ENCODE measurements at regions not wholly inside any gene's neighbourhood (a gene's known extent, or its start where the extent isn't known, plus 50 kb on each side); places are given as distances from the start of the nearest gene placed in this dataset.

DNA sequence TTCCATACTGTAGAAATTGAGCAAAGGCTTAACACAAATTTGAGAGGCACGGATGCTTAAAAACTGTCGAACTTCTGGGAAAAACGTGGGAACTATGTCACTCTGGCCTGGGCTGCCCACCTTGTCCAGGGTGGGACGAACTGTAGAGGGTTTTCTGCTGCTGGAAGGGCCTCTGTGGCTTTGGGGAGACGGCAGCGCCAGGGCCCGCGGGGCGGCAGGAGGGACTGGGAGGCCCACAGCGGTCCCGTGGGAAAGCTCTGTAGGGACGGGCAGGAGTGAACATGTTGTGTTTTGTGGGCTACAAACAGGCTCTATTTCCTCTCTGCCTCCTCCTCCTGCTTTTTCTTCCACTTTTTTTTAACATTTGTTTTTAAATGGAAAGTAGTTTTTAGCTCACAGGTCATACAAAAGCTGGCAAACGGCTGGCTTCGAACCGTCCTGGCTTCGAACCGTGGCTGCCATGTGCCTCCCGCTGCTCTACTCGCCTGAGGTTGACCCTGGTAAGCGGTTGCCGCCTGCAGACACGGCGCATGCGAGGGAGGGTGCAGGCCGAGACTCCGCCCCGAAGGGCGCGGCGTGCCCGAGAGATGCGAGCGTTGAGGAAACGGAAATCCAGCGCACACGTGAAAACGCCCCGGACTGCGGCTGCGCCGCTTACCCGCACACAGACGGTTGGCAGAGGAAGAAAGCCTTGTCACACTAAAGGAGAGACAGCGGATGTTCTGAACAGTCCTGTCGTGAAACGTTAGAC is 382.3 kb upstream of the ZFP42 start:
- Histone ChIP-seq H3K4me1 (ENCODE audit: control insufficient read depth in 1 of 2, insufficient read depth in 2 of 2, low read length in 2 of 2) (no peaks in the 10 kb centered on the region), H3K9ac (ENCODE audit: low read depth in 1 of 2, low read length in 2 of 2) (no peak overlapping the region), H3K36me3 (ENCODE audit: control insufficient read depth in 1 of 2, insufficient read depth in 2 of 2, low read length in 2 of 2) (no peaks in the 10 kb centered on the region), H3K4me3 (ENCODE audit: low read depth in 1 of 2, low read length in 2 of 2) (no peak overlapping the region), H3K27me3 (ENCODE audit: control insufficient read depth in 1 of 2, insufficient read depth in 2 of 2, low read length in 2 of 2) (no peaks in the 10 kb centered on the region), H3K27ac (ENCODE audit: low read depth, low read length) (no peak overlapping the region), H3K9me3 (ENCODE audit: control insufficient read depth in 1 of 2, low read length in 2 of 2) (no peaks in the 10 kb centered on the region)

- Histone ChIP-seq H3K9ac (ENCODE audit: low read depth in 1 of 2, low read length in 2 of 2) (no peak overlapping the region), H3K4me3 (ENCODE audit: low read depth in 1 of 2, low read length in 2 of 2) (no peak overlapping the region), H3K27me3 (ENCODE audit: control insufficient read depth in 1 of 2, insufficient read depth in 2 of 2, low read length in 2 of 2) (no peaks in the 10 kb centered on the region), H3K4me1 (ENCODE audit: control insufficient read depth in 1 of 2, insufficient read depth in 2 of 2, low read length in 2 of 2) (no peaks in the 10 kb centered on the region), H3K27ac (ENCODE audit: low read depth, low read length) (no peak overlapping the region), H3K9me3 (ENCODE audit: control insufficient read depth in 1 of 2, low read length in 2 of 2) (no peaks in the 10 kb centered on the region), H3K36me3 (ENCODE audit: control insufficient read depth in 1 of 2, insufficient read depth in 2 of 2, low read length in 2 of 2) (no peaks in the 10 kb centered on the region)
Measured at GRCh38 chr4:187615972-187616371, 379.6 kb upstream of the ZFP42 start.

- H3K9ac ChIP-seq (ENCODE audit: low read depth in 1 of 2, low read length in 2 of 2) = no peak overlapping the region
- no peak overlapping the region for H3K27ac ChIP-seq (ENCODE audit: low read depth, low read length)
- no peaks in the 10 kb centered on the region for H3K9me3 ChIP-seq (ENCODE audit: control insufficient read depth in 1 of 2, low read length in 2 of 2)
- no peaks in the 10 kb centered on the region for H3K36me3 ChIP-seq (ENCODE audit: control insufficient read depth in 1 of 2, insufficient read depth in 2 of 2, low read length in 2 of 2)
- no peak overlapping the region for H3K4me3 ChIP-seq (ENCODE audit: low read depth in 1 of 2, low read length in 2 of 2)
- no peaks in the 10 kb centered on the region for H3K4me1 ChIP-seq (ENCODE audit: control insufficient read depth in 1 of 2, insufficient read depth in 2 of 2, low read length in 2 of 2)
- H3K27me3 ChIP-seq (ENCODE audit: control insufficient read depth in 1 of 2, insufficient read depth in 2 of 2, low read length in 2 of 2) = no peaks in the 10 kb centered on the region
Measured at GRCh38 chr4:187617113-187617512, 378.5 kb upstream of the ZFP42 start.

DNA sequence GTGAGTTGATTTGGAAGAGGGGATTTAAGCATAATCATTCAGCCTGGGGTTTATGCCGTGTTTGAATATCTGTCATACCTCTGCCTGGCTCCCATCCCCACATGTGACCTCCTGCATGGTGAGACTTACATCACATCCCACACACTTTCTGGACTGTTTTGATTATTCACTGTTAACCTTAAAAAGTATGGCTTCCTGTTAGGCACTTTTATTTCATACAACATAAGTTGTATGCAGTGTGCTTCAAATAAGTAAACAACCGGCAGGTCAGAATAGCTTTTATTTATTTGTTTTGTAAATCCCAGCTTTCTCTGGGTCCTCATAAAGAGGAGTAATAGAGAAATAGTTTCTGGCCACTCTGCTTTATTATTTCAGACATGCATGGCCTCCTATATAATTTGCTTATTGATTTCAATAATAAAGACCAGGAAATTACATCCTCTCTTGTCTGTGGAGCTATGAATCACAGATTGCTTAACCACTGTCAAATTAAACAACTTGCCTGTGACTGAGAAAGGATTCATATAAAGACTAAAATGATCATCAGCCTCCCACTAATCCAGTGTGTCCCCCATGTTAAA is 376.8 kb upstream of the ZFP42 start:
- Histone ChIP-seq H3K27me3 (ENCODE audit: control insufficient read depth in 1 of 2, insufficient read depth in 2 of 2, low read length in 2 of 2) (no peaks in the 10 kb centered on the region), H3K4me3 (ENCODE audit: low read depth in 1 of 2, low read length in 2 of 2) (no peak overlapping the region), H3K27ac (ENCODE audit: low read depth, low read length) (no peak overlapping the region), H3K9me3 (ENCODE audit: control insufficient read depth in 1 of 2, low read length in 2 of 2) (no peaks in the 10 kb centered on the region), H3K9ac (ENCODE audit: low read depth in 1 of 2, low read length in 2 of 2) (no peak overlapping the region), H3K36me3 (ENCODE audit: control insufficient read depth in 1 of 2, insufficient read depth in 2 of 2, low read length in 2 of 2) (no peaks in the 10 kb centered on the region), H3K4me1 (ENCODE audit: control insufficient read depth in 1 of 2, insufficient read depth in 2 of 2, low read length in 2 of 2) (no peaks in the 10 kb centered on the region)

DNA sequence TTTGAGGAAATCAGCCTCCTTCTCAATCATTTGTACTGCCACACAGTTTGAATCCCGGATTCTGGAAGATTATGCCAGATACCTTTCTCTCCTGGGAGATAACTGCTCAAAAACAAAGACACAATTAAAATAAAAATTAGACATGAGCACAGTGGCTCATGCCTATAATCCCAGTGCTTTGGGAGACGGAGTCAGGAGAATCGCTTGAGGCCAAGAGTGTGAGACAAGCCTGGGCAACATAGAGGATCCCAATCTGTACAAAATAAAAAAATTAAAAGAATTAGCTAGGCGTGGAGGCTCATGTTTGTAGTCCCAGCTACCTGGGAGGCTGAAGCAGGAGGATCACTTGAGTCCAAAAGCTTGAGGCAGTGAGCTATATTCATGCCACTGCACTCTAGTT is 376.3 kb upstream of the ZFP42 start:
- Histone ChIP-seq H3K27me3 (ENCODE audit: control insufficient read depth in 1 of 2, insufficient read depth in 2 of 2, low read length in 2 of 2) (no peaks in the 10 kb centered on the region), H3K9ac (ENCODE audit: low read depth in 1 of 2, low read length in 2 of 2) (no peak overlapping the region), H3K4me1 (ENCODE audit: control insufficient read depth in 1 of 2, insufficient read depth in 2 of 2, low read length in 2 of 2) (no peaks in the 10 kb centered on the region), H3K9me3 (ENCODE audit: control insufficient read depth in 1 of 2, low read length in 2 of 2) (no peaks in the 10 kb centered on the region), H3K36me3 (ENCODE audit: control insufficient read depth in 1 of 2, insufficient read depth in 2 of 2, low read length in 2 of 2) (no peaks in the 10 kb centered on the region), H3K4me3 (ENCODE audit: low read depth in 1 of 2, low read length in 2 of 2) (no peak overlapping the region), H3K27ac (ENCODE audit: low read depth, low read length) (no peak overlapping the region)

GRCh38 chr4:187632260-187632995 is 363.1 kb upstream of the ZFP42 start:
- Histone ChIP-seq H3K9ac (ENCODE audit: low read depth in 1 of 2, low read length in 2 of 2) (no peak overlapping the region), H3K36me3 (ENCODE audit: control insufficient read depth in 1 of 2, insufficient read depth in 2 of 2, low read length in 2 of 2) (no peaks in the 10 kb centered on the region), H3K27ac (ENCODE audit: low read depth, low read length) (no peak overlapping the region), H3K9me3 (ENCODE audit: control insufficient read depth in 1 of 2, low read length in 2 of 2) (no peaks in the 10 kb centered on the region), H3K4me3 (ENCODE audit: low read depth in 1 of 2, low read length in 2 of 2) (no peak overlapping the region), H3K27me3 (ENCODE audit: control insufficient read depth in 1 of 2, insufficient read depth in 2 of 2, low read length in 2 of 2) (no peaks in the 10 kb centered on the region), H3K4me1 (ENCODE audit: control insufficient read depth in 1 of 2, insufficient read depth in 2 of 2, low read length in 2 of 2) (no peaks in the 10 kb centered on the region)

DNA sequence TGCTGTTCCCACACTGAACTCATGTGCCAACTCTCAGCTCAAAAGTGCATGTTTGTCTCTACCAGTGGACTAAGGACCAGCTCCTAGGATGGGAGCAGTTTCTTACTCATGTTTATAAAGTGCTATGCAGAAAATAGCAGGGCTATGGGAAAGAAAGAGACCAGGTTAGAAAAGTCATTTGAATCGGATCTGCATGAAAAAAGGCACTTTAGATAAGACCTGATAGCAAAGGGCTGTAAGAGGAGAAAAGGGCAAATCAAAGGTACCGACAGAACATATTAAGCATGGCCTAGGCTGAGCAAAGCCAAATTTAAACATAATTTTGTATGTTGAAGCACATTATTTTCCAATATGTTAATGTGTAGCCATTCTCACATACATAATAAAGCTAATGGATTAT is 362.3 kb upstream of the ZFP42 start:
- Histone ChIP-seq H3K4me3 (ENCODE audit: low read depth in 1 of 2, low read length in 2 of 2) (no peak overlapping the region), H3K27ac (ENCODE audit: low read depth, low read length) (no peak overlapping the region), H3K9ac (ENCODE audit: low read depth in 1 of 2, low read length in 2 of 2) (no peak overlapping the region), H3K27me3 (ENCODE audit: control insufficient read depth in 1 of 2, insufficient read depth in 2 of 2, low read length in 2 of 2) (no peaks in the 10 kb centered on the region), H3K4me1 (ENCODE audit: control insufficient read depth in 1 of 2, insufficient read depth in 2 of 2, low read length in 2 of 2) (no peaks in the 10 kb centered on the region), H3K36me3 (ENCODE audit: control insufficient read depth in 1 of 2, insufficient read depth in 2 of 2, low read length in 2 of 2) (no peaks in the 10 kb centered on the region), H3K9me3 (ENCODE audit: control insufficient read depth in 1 of 2, low read length in 2 of 2) (no peaks in the 10 kb centered on the region)

DNA sequence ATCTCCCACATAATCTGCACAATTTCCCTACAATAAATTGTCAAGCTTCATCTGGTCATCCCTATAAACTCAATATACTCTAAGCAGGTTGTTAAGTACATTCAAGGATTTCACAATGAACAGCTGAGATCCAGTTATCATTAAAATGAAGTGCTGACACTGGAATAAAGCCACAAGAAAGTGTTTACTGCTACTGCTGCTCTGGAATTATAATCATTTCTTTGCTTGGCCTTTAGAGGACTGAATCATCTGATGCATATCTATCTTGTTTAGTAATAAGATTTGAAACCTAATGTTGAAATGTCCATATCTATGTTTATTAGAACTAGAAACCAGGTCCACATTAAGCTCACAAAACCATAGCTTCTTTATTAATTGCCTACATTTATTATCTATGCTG is 338.6 kb upstream of the ZFP42 start:
- H3K4me1 ChIP-seq (ENCODE audit: control insufficient read depth in 1 of 2, insufficient read depth in 2 of 2, low read length in 2 of 2) = no peaks in the 10 kb centered on the region
- no peaks in the 10 kb centered on the region for H3K27me3 ChIP-seq (ENCODE audit: control insufficient read depth in 1 of 2, insufficient read depth in 2 of 2, low read length in 2 of 2)
- H3K4me3 ChIP-seq (ENCODE audit: low read depth in 1 of 2, low read length in 2 of 2) = no peak overlapping the region
- no peak overlapping the region for H3K27ac ChIP-seq (ENCODE audit: low read depth, low read length)
- H3K36me3 ChIP-seq (ENCODE audit: control insufficient read depth in 1 of 2, insufficient read depth in 2 of 2, low read length in 2 of 2) = no peaks in the 10 kb centered on the region
- no peaks in the 10 kb centered on the region for H3K9me3 ChIP-seq (ENCODE audit: control insufficient read depth in 1 of 2, low read length in 2 of 2)
- no peak overlapping the region for H3K9ac ChIP-seq (ENCODE audit: low read depth in 1 of 2, low read length in 2 of 2)

- H3K36me3 ChIP-seq (ENCODE audit: control insufficient read depth in 1 of 2, insufficient read depth in 2 of 2, low read length in 2 of 2) = no peaks in the 10 kb centered on the region
Measured at GRCh38 chr4:187663076-187663475, 332.5 kb upstream of the ZFP42 start.

GRCh38 chr4:187664011-187664410 is 331.6 kb upstream of the ZFP42 start:
- no peak overlapping the region for H3K27ac ChIP-seq (ENCODE audit: low read depth, low read length)
- no peak overlapping the region for H3K4me3 ChIP-seq (ENCODE audit: low read depth in 1 of 2, low read length in 2 of 2)
- no peaks in the 10 kb centered on the region for H3K27me3 ChIP-seq (ENCODE audit: control insufficient read depth in 1 of 2, insufficient read depth in 2 of 2, low read length in 2 of 2)
- no peaks in the 10 kb centered on the region for H3K9me3 ChIP-seq (ENCODE audit: control insufficient read depth in 1 of 2, low read length in 2 of 2)
- H3K9ac ChIP-seq (ENCODE audit: low read depth in 1 of 2, low read length in 2 of 2) = no peak overlapping the region
- no peaks in the 10 kb centered on the region for H3K36me3 ChIP-seq (ENCODE audit: control insufficient read depth in 1 of 2, insufficient read depth in 2 of 2, low read length in 2 of 2)
- no peaks in the 10 kb centered on the region for H3K4me1 ChIP-seq (ENCODE audit: control insufficient read depth in 1 of 2, insufficient read depth in 2 of 2, low read length in 2 of 2)

More at GRCh38 chr4:187663076-187663475, 332.5 kb upstream of the ZFP42 start:
- no peaks in the 10 kb centered on the region for H3K27me3 ChIP-seq (ENCODE audit: control insufficient read depth in 1 of 2, insufficient read depth in 2 of 2, low read length in 2 of 2)
- H3K9ac ChIP-seq (ENCODE audit: low read depth in 1 of 2, low read length in 2 of 2) = no peak overlapping the region
- H3K4me1 ChIP-seq (ENCODE audit: control insufficient read depth in 1 of 2, insufficient read depth in 2 of 2, low read length in 2 of 2) = no peaks in the 10 kb centered on the region
- no peak overlapping the region for H3K27ac ChIP-seq (ENCODE audit: low read depth, low read length)
- H3K9me3 ChIP-seq (ENCODE audit: control insufficient read depth in 1 of 2, low read length in 2 of 2) = no peaks in the 10 kb centered on the region
- no peak overlapping the region for H3K4me3 ChIP-seq (ENCODE audit: low read depth in 1 of 2, low read length in 2 of 2)

All from duodenal mucosa (tissue), 2 donors.